Tibial nerve (tissue), 4 donors: ENCODE measurements at regions not wholly inside any gene's neighbourhood (a gene's known extent, or its start where the extent isn't known, plus 50 kb on each side); places are given as distances from the start of the nearest gene placed in this dataset.

ENCODE experiments used
- DNase-seq, 2 donors: peaks; one replicate each; pipeline ENCODE4 v3.0.0-alpha.2; 2019; ENCODE audit warnings: low spot score in 2 of 2
- H3K27ac ChIP-seq, 4 donors: fragments of 200-600 bp; sonication (generic) in 3 of 4; one replicate each; pipeline ENCODE4 v1.5.1; 2017 to 2019; ENCODE audit warnings: mild to moderate bottlenecking in 1 of 4
- H3K27me3 ChIP-seq, 2 donors: fragments of 200-600 bp; sonication (generic) in 1 of 2; one replicate each; pipeline versions ENCODE4 v1.5.1 to v1.6.0; 2017 to 2019
- H3K36me3 ChIP-seq, 3 donors: fragments of 200-600 bp; sonication (generic); one replicate each; pipeline ENCODE4 v1.5.1; 2018 to 2019
- H3K4me1 ChIP-seq, 4 donors: fragments of 200-600 bp; sonication (generic) in 3 of 4; one replicate each; pipeline ENCODE4 v1.5.1; 2017 to 2019
- H3K4me3 ChIP-seq, 4 donors: fragments of 200-600 bp; sonication (generic) in 3 of 4; one replicate each; pipeline ENCODE4 v1.5.1; 2017 to 2019; ENCODE audit warnings: mild to moderate bottlenecking in 1 of 4, moderate library complexity in 1 of 4
- H3K9me3 ChIP-seq, 4 donors: fragments of 200-600 bp; sonication (generic) in 3 of 4; one replicate each; pipeline ENCODE4 v1.5.1; 2017 to 2019
- CTCF ChIP-seq, 5 experiments: fragments of 200-600 bp in 3 of 5; fragments of 450-650 bp in 2 of 5; sonication (generic) in 3 of 5; IDR thresholded peaks; one replicate each; pipeline ENCODE4 v1.5.1; 2016 to 2019; ENCODE audit warnings: antibody characterized with exemption in 5 of 5, mild to moderate bottlenecking in 3 of 5, moderate library complexity in 2 of 5
- EP300 ChIP-seq, 2 donors: sonication (generic); formaldehyde crosslinking; IDR thresholded peaks; one replicate each; pipeline ENCODE4 v1.6.1; 2017; ENCODE audit warnings: antibody characterized with exemption in 2 of 2, mild to moderate bottlenecking in 1 of 2
- POLR2A ChIP-seq, 2 donors: fragments of 450-650 bp; IDR thresholded peaks; one replicate each; pipeline ENCODE4 v1.6.1; 2017; ENCODE audit warnings: antibody characterized with exemption in 2 of 2, mild to moderate bottlenecking in 2 of 2, moderate library complexity in 2 of 2
- WGBS, 2 donors: methylation state at CpG; one replicate each; pipeline ENCODE4 v1.1.5; 2018; 5-methylcytosine and 5-hydroxymethylcytosine counted together

GRCh38 chr5:63323926-63324325, 638.3 kb downstream of the HTR1A start:
- Histone ChIP-seq H3K36me3 (no peaks in the 10 kb centered on the region), H3K4me1 (no peaks in the 10 kb centered on the region), H3K27ac (no peak overlapping the region), H3K27me3 (no peaks in the 10 kb centered on the region), H3K4me3 (no peak overlapping the region), H3K9me3 (no peaks in the 10 kb centered on the region)
- TF ChIP-seq EP300 (IDR thresholded peaks at IDR 0.05) (no peak), POLR2A (IDR thresholded peaks at IDR 0.05) (no peak), CTCF (IDR thresholded peaks at IDR 0.05) (no peak)
- no peak for DNase-seq
- 63 to 73% methylated on average over 1 of the region's 1 CpG for WGBS, 2 donors

- Histone ChIP-seq H3K9me3 (no peaks in the 10 kb centered on the region), H3K4me3 (no peak overlapping the region), H3K27me3 (no peaks in the 10 kb centered on the region), H3K4me1 (no peaks in the 10 kb centered on the region), H3K36me3 (no peaks in the 10 kb centered on the region), H3K27ac (no peak overlapping the region)
- no peak for TF ChIP-seq CTCF (IDR thresholded peaks at IDR 0.05)
- TF ChIP-seq EP300 (IDR thresholded peaks at IDR 0.05): no peak
- TF ChIP-seq POLR2A (IDR thresholded peaks at IDR 0.05): no peak
- DNase-seq: no peak
- WGBS, 2 donors: 70 to 79% methylated on average over 6 of the region's 6 CpGs
Observed at GRCh38 chr5:63314551-63314950, 647.7 kb downstream of the HTR1A start.

- WGBS, 2 donors: 80 to 88% methylated on average over 1 of the region's 1 CpG
Observed at GRCh38 chr5:63310644-63311043, 651.6 kb downstream of the HTR1A start.

GRCh38 chr5:63306909-63307308, 655.3 kb downstream of the HTR1A start:
- H3K9me3 ChIP-seq: no peaks in the 10 kb centered on the region
- DNase-seq: no peak
- H3K27me3 ChIP-seq: no peaks in the 10 kb centered on the region
- no peak overlapping the region for H3K27ac ChIP-seq
- H3K36me3 ChIP-seq: no peaks in the 10 kb centered on the region
- H3K4me1 ChIP-seq: no peaks in the 10 kb centered on the region
- no peak for TF ChIP-seq POLR2A (IDR thresholded peaks at IDR 0.05)
- 95 to 98% methylated on average over 1 of the region's 1 CpG for WGBS, 2 donors
- H3K4me3 ChIP-seq: no peak overlapping the region

More at GRCh38 chr5:63310644-63311043, 651.6 kb downstream of the HTR1A start:
- no peaks in the 10 kb centered on the region for H3K36me3 ChIP-seq
- H3K9me3 ChIP-seq: no peaks in the 10 kb centered on the region
- no peak for DNase-seq
- H3K4me1 ChIP-seq: no peaks in the 10 kb centered on the region
- H3K27me3 ChIP-seq: no peaks in the 10 kb centered on the region
- no peak overlapping the region for H3K4me3 ChIP-seq
- TF ChIP-seq EP300 (IDR thresholded peaks at IDR 0.05) (no peak), CTCF (IDR thresholded peaks at IDR 0.05) (no peak), POLR2A (IDR thresholded peaks at IDR 0.05) (no peak)
- H3K27ac ChIP-seq: no peak overlapping the region

- no peaks in the 10 kb centered on the region for H3K4me1 ChIP-seq
- H3K36me3 ChIP-seq: no peaks in the 10 kb centered on the region
- no peaks in the 10 kb centered on the region for H3K27me3 ChIP-seq
- no peaks in the 10 kb centered on the region for H3K9me3 ChIP-seq
- no peak for DNase-seq
- no peak for TF ChIP-seq CTCF (IDR thresholded peaks at IDR 0.05)
- no peak for TF ChIP-seq POLR2A (IDR thresholded peaks at IDR 0.05)
- no peak for TF ChIP-seq EP300 (IDR thresholded peaks at IDR 0.05)
- no peak overlapping the region for H3K27ac ChIP-seq
- WGBS, 2 donors: 45% methylated on average over 1 of the region's 1 CpG
- H3K4me3 ChIP-seq: no peak overlapping the region
Observed at GRCh38 chr5:63293317-63293716, 668.9 kb downstream of the HTR1A start.

- no peak for DNase-seq
- Histone ChIP-seq H3K36me3 (no peaks in the 10 kb centered on the region), H3K27me3 (no peaks in the 10 kb centered on the region), H3K4me1 (no peaks in the 10 kb centered on the region), H3K9me3 (no peaks in the 10 kb centered on the region), H3K4me3 (no peak overlapping the region), H3K27ac (no peak overlapping the region)
- WGBS, 2 donors: 76 to 85% methylated on average over 4 of the region's 4 CpGs
- TF ChIP-seq POLR2A (IDR thresholded peaks at IDR 0.05): no peak
- no peak for TF ChIP-seq EP300 (IDR thresholded peaks at IDR 0.05)
- TF ChIP-seq CTCF (IDR thresholded peaks at IDR 0.05): no peak
Observed at GRCh38 chr5:63286724-63287123, 675.5 kb downstream of the HTR1A start.
